ENCODE measurements at regions not wholly inside any gene's neighbourhood (a gene's known extent, or its start where the extent isn't known, plus 50 kb on each side); places are given as distances from the start of the nearest gene placed in this dataset.

- no peaks in the 10 kb centered on the region for H3K4me1 ChIP-seq (ENCODE audit: insufficient read depth, low read length)
- H3K36me3 ChIP-seq (ENCODE audit: insufficient read depth, low read length) = no peaks in the 10 kb centered on the region
- H3K79me2 ChIP-seq (ENCODE audit: insufficient read depth, low read length) = no peaks in the 10 kb centered on the region
- H3K4me2 ChIP-seq (ENCODE audit: insufficient read depth, low read length) = no peak overlapping the region
- H3K27me3 ChIP-seq (ENCODE audit: insufficient read depth, low read length) = no peaks in the 10 kb centered on the region
- H3K27ac ChIP-seq (ENCODE audit: low read depth, low read length) = no peak overlapping the region
- DNase-seq (ENCODE audit: insufficient read length, low spot score, missing footprints) = no peak
- no peaks in the 10 kb centered on the region for H4K20me1 ChIP-seq (ENCODE audit: insufficient read depth, low read length)
- H2AFZ ChIP-seq (ENCODE audit: low read length) = no peak overlapping the region
- no peaks in the 10 kb centered on the region for H3K9me3 ChIP-seq (ENCODE audit: low read depth, low read length)
- no peak for TF ChIP-seq CTCF (IDR thresholded peaks at IDR 0.05; ENCODE audit: extremely low read depth, low read depth, low read length)
- no peak overlapping the region for H3K4me3 ChIP-seq (ENCODE audit: insufficient read depth, low read length)
Observed at GRCh38 chr2:58441643-58442042, 200.5 kb upstream of the FANCL start.

DNA sequence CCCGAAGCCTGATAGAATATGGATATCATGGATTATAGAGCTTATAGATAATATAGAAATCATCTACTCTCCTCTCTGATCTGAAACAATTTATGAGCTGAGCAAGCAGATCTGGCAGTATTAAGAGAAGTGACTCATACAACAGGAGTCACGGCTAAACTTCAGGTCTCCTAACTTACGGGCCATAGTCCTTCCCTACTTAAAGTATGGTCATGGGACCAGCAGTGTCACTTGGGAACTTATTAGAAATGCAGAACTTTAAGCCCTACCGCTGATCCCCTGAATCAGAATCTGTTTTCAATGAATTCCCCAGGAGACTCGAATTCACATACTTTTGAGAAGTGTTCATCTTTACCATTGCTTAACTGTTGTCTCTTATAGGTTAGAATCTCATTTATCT, 195.7 kb upstream of the FANCL start:
- no peak overlapping the region for H3K4me2 ChIP-seq (ENCODE audit: insufficient read depth, low read length)
- no peak overlapping the region for H3K27ac ChIP-seq (ENCODE audit: low read depth, low read length)
- no peaks in the 10 kb centered on the region for H3K9me3 ChIP-seq (ENCODE audit: low read depth, low read length)
- no peaks in the 10 kb centered on the region for H4K20me1 ChIP-seq (ENCODE audit: insufficient read depth, low read length)
- H3K27me3 ChIP-seq (ENCODE audit: insufficient read depth, low read length) = no peaks in the 10 kb centered on the region
- H3K4me3 ChIP-seq (ENCODE audit: insufficient read depth, low read length) = no peak overlapping the region
- no peaks in the 10 kb centered on the region for H3K4me1 ChIP-seq (ENCODE audit: insufficient read depth, low read length)
- H3K36me3 ChIP-seq (ENCODE audit: insufficient read depth, low read length) = no peaks in the 10 kb centered on the region
- no peak for TF ChIP-seq CTCF (IDR thresholded peaks at IDR 0.05; ENCODE audit: extremely low read depth, low read depth, low read length)
- no peaks in the 10 kb centered on the region for H3K79me2 ChIP-seq (ENCODE audit: insufficient read depth, low read length)
- DNase-seq (ENCODE audit: insufficient read length, low spot score, missing footprints) = no peak
- H2AFZ ChIP-seq (ENCODE audit: low read length) = no peak overlapping the region

DNA sequence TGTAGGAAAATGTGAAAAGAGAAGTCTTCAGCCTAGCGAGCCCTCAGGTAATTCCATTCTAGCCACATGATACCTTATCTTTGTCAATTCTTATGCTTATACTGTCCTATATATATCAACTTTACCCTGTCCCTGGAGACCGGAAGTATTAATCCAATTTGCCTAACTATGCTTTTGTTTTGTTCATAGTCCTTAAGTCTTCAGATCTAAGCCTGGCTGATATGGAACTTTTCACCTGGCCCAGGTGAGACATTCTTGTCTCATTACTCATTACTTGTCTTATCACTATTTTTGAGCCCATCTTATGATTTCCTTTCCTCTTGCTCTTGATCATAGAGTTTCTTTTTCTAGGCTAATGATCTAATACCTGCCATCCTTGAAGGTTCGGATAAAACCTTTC, 194.1 kb upstream of the FANCL start:
- Histone ChIP-seq H3K36me3 (ENCODE audit: insufficient read depth, low read length) (no peaks in the 10 kb centered on the region), H3K4me1 (ENCODE audit: insufficient read depth, low read length) (no peaks in the 10 kb centered on the region), H3K9me3 (ENCODE audit: low read depth, low read length) (no peaks in the 10 kb centered on the region), H3K4me2 (ENCODE audit: insufficient read depth, low read length) (no peak overlapping the region), H2AFZ (ENCODE audit: low read length) (no peak overlapping the region), H3K4me3 (ENCODE audit: insufficient read depth, low read length) (no peak overlapping the region), H3K27ac (ENCODE audit: low read depth, low read length) (no peak overlapping the region), H3K79me2 (ENCODE audit: insufficient read depth, low read length) (no peaks in the 10 kb centered on the region), H3K27me3 (ENCODE audit: insufficient read depth, low read length) (no peaks in the 10 kb centered on the region), H4K20me1 (ENCODE audit: insufficient read depth, low read length) (no peaks in the 10 kb centered on the region)
- DNase-seq (ENCODE audit: insufficient read length, low spot score, missing footprints) = no peak
- TF ChIP-seq CTCF (IDR thresholded peaks at IDR 0.05; ENCODE audit: extremely low read depth, low read depth, low read length) = no peak

GRCh38 chr2:58434692-58435091, 193.6 kb upstream of the FANCL start:
- H3K27ac ChIP-seq (ENCODE audit: low read depth, low read length) = no peak overlapping the region
- H3K9me3 ChIP-seq (ENCODE audit: low read depth, low read length) = no peaks in the 10 kb centered on the region
- no peaks in the 10 kb centered on the region for H3K4me1 ChIP-seq (ENCODE audit: insufficient read depth, low read length)
- H3K4me2 ChIP-seq (ENCODE audit: insufficient read depth, low read length) = no peak overlapping the region
- no peak for TF ChIP-seq CTCF (IDR thresholded peaks at IDR 0.05; ENCODE audit: extremely low read depth, low read depth, low read length)
- H3K27me3 ChIP-seq (ENCODE audit: insufficient read depth, low read length) = peaks cover 5% of the 10 kb centered on the region
- no peak for DNase-seq (ENCODE audit: insufficient read length, low spot score, missing footprints)
- no peaks in the 10 kb centered on the region for H3K79me2 ChIP-seq (ENCODE audit: insufficient read depth, low read length)
- H3K36me3 ChIP-seq (ENCODE audit: insufficient read depth, low read length) = no peaks in the 10 kb centered on the region
- no peak overlapping the region for H2AFZ ChIP-seq (ENCODE audit: low read length)
- H4K20me1 ChIP-seq (ENCODE audit: insufficient read depth, low read length) = no peaks in the 10 kb centered on the region
- H3K4me3 ChIP-seq (ENCODE audit: insufficient read depth, low read length) = no peak overlapping the region

Data from osteoblast (primary cell).